ENCODE measurements at regions not wholly inside any gene's neighbourhood (a gene's known extent, or its start where the extent isn't known, plus 50 kb on each side); places are given as distances from the start of the nearest gene placed in this dataset.
"Not testable (repeated sequence)": the region's sequence is repeated elsewhere in the genome, so short reads cannot be mapped to it uniquely, and the experiment has no call there.

GRCh38 chr15:75782926-75783325, 60.3 kb upstream of the UBE2Q2 start:
- no peak overlapping the region for H3K27ac ChIP-seq (replicated peaks)
- TF ChIP-seq CTCF (IDR thresholded peaks at IDR 0.05; ENCODE audit: borderline replicate concordance): no peak

GRCh38 chr15:75780995-75781394, 62.3 kb upstream of the UBE2Q2 start:
- DNase-seq; H3K36me3 ChIP-seq; H3K4me1 ChIP-seq; H3K27ac ChIP-seq (replicated peaks); intact Hi-C loops (cut with micrococcal nuclease); H3K4me3 ChIP-seq; H3K9me3 ChIP-seq (replicated peaks): not testable (repeated sequence)
- peaks cover 33% of the 10 kb centered on the region for H3K27me3 ChIP-seq (ENCODE audit: low read depth)

More at GRCh38 chr15:75782926-75783325, 60.3 kb upstream of the UBE2Q2 start:
- no peak for DNase-seq
- H3K4me1 ChIP-seq: no peaks in the 10 kb centered on the region
- intact Hi-C loops (cut with micrococcal nuclease): no loop called here
- H3K27me3 ChIP-seq (ENCODE audit: low read depth): peaks cover 48% of the 10 kb centered on the region
- no peaks in the 10 kb centered on the region for H3K9me3 ChIP-seq (replicated peaks)
- no peak overlapping the region for H3K4me3 ChIP-seq
- no peaks in the 10 kb centered on the region for H3K36me3 ChIP-seq

GRCh38 chr15:75779504-75779903, 63.7 kb upstream of the UBE2Q2 start:
- Histone ChIP-seq H3K4me3 (no peak overlapping the region), H3K27ac (replicated peaks) (no peak overlapping the region), H3K36me3 (no peaks in the 10 kb centered on the region), H3K9me3 (replicated peaks) (no peaks in the 10 kb centered on the region), H3K27me3 (ENCODE audit: low read depth) (peaks cover 27% of the 10 kb centered on the region), H3K4me1 (no peaks in the 10 kb centered on the region)
- intact Hi-C loops (cut with micrococcal nuclease): no loop called here
- DNase-seq: no peak
- TF ChIP-seq CTCF (IDR thresholded peaks at IDR 0.05; ENCODE audit: borderline replicate concordance): no peak

GRCh38 chr15:75776871-75777610, 64.4 kb upstream of the CSPG4 start:
- H3K4me1 ChIP-seq; H3K27ac ChIP-seq (replicated peaks); DNase-seq; H3K27me3 ChIP-seq (ENCODE audit: low read depth); H3K4me3 ChIP-seq; intact Hi-C loops (cut with micrococcal nuclease); H3K36me3 ChIP-seq; H3K9me3 ChIP-seq (replicated peaks): not testable (repeated sequence)

- H3K36me3 ChIP-seq: no peaks in the 10 kb centered on the region
- no peak overlapping the region for H3K4me3 ChIP-seq
- intact Hi-C loops (cut with micrococcal nuclease): no loop called here
- no peaks in the 10 kb centered on the region for H3K9me3 ChIP-seq (replicated peaks)
- no peak for DNase-seq
- H3K27me3 ChIP-seq (ENCODE audit: low read depth): peaks cover 9% of the 10 kb centered on the region
- no peaks in the 10 kb centered on the region for H3K4me1 ChIP-seq
- TF ChIP-seq CTCF (IDR thresholded peaks at IDR 0.05; ENCODE audit: borderline replicate concordance): no peak
- no peak overlapping the region for H3K27ac ChIP-seq (replicated peaks)
Measured at GRCh38 chr15:75776065-75776423, 63.4 kb upstream of the CSPG4 start.

- DNase-seq: no peak
- H3K27me3 ChIP-seq (ENCODE audit: low read depth): peaks cover 9% of the 10 kb centered on the region
- H3K9me3 ChIP-seq (replicated peaks): no peaks in the 10 kb centered on the region
- no peaks in the 10 kb centered on the region for H3K36me3 ChIP-seq
- TF ChIP-seq CTCF (IDR thresholded peaks at IDR 0.05; ENCODE audit: borderline replicate concordance): no peak
- intact Hi-C loops (cut with micrococcal nuclease): no loop called here
- no peaks in the 10 kb centered on the region for H3K4me1 ChIP-seq
- no peak overlapping the region for H3K27ac ChIP-seq (replicated peaks)
- no peak overlapping the region for H3K4me3 ChIP-seq
Measured at GRCh38 chr15:75775296-75776064, 62.8 kb upstream of the CSPG4 start.

GRCh38 chr15:75773974-75774373, 61.3 kb upstream of the CSPG4 start:
- H3K4me3 ChIP-seq; H3K4me1 ChIP-seq; DNase-seq; intact Hi-C loops (cut with micrococcal nuclease); H3K27me3 ChIP-seq (ENCODE audit: low read depth); H3K27ac ChIP-seq (replicated peaks); H3K36me3 ChIP-seq; H3K9me3 ChIP-seq (replicated peaks): not testable (repeated sequence)

GRCh38 chr15:75771054-75771453, 58.4 kb upstream of the CSPG4 start:
- intact Hi-C loops (cut with micrococcal nuclease); H3K4me1 ChIP-seq; H3K9me3 ChIP-seq (replicated peaks); H3K27ac ChIP-seq (replicated peaks); H3K27me3 ChIP-seq (ENCODE audit: low read depth); H3K4me3 ChIP-seq; DNase-seq; H3K36me3 ChIP-seq: not testable (repeated sequence)
